ENCODE measurements at regions not wholly inside any gene's neighbourhood (a gene's known extent, or its start where the extent isn't known, plus 50 kb on each side); places are given as distances from the start of the nearest gene placed in this dataset.

DNA sequence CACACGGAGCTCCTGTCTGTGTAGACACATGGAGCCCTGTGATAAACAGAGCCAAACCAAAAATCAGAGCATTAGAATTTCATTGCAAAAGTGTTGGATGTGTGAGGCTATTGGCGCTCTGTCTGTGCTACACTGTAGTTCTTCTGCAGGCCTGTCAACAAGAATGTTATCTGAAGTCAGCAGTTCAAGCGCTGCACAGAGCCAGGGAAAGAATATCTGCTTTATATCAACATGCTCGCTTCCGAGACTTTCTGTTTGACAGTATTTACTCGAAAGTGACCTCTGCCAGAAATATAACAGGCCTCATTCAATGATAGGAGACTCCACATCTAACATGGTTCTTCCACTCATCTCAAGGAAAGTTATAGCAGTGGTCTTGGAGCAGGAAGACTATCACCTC is 118.3 kb downstream of the CCER1 start (continued):
- TF ChIP-seq ZSCAN29 (IDR thresholded peaks at IDR 0.05) (no peak), BMI1 (IDR thresholded peaks at IDR 0.05; ENCODE audit: borderline replicate concordance) (no peak), IRF4 (IDR thresholded peaks at IDR 0.05; ENCODE audit: low read depth, low read length) (no peak), RBBP5 (conservative IDR thresholded peaks at IDR 0.05) (no peak)

DNA sequence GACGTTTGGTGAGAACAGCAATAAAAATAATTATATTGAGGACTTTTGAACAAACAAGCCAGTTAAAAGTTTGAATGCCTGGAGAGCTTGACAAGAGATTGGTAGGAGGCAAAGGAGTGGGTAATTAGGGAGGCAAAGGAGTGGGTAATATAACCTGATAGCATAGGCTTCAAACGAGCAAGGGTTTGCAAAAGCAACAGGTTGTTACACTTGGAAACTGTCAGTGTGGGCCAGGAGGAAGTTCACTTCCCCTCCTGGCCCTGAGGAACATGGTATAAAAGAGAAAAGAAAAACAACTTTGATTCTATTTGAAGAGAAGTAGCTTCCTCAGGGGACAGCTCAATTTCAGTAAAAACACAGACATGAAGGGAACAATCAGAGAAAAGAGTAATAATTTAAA is 121.7 kb downstream of the CCER1 start:
- SMC1A ChIA-PET (ENCODE audit: uncharacterized antibody, unreplicated experiment), result no interaction called here
- H3K36me3 ChIP-seq (ENCODE audit: control insufficient read depth in 2 of 2, insufficient read depth in 2 of 2, low read length in 1 of 2), result no peaks in the 10 kb centered on the region
- in situ Hi-C loops (cut with MboI), result no loop called here
- no peak for DNase-seq (ENCODE audit: low read depth, low spot score)
- ATAC-seq, result no peak
- no peak overlapping the region for H3K9ac ChIP-seq (ENCODE audit: control insufficient read depth, insufficient read depth, low read length)
- H3K4me1 ChIP-seq (ENCODE audit: control insufficient read depth, insufficient read depth, low read length), result no peaks in the 10 kb centered on the region
- 0% methylated on average over 2 of the region's 2 CpGs for WGBS (ENCODE audit: insufficient coverage, insufficient replicate concordance, low lambda C conversion rate, missing lambda C conversion rate)
- CTCF ChIA-PET, result interaction anchor here (0.8 kb wide), 1 partner anchor 9 kb away, joined by 3 read pairs; no protein-coding TSS in a partner anchor
- H4K20me1 ChIP-seq (ENCODE audit: control insufficient read depth, insufficient read depth), result no peaks in the 10 kb centered on the region
- no peaks in the 10 kb centered on the region for H3K9me3 ChIP-seq (replicated peaks; ENCODE audit: control insufficient read depth, insufficient read depth, low read length)
- TF ChIP-seq NRF1 (conservative IDR thresholded peaks at IDR 0.05; ENCODE audit: low read depth, low read length) (no peak), MEF2B (IDR thresholded peaks at IDR 0.05; ENCODE audit: partially characterized antibody, poor library complexity, severe bottlenecking) (no peak), EED (IDR thresholded peaks at IDR 0.05; ENCODE audit: low read depth) (no peak), FOXM1 (IDR thresholded peaks at IDR 0.05; ENCODE audit: low read depth, low read length) (no peak), ZNF274 (IDR thresholded peaks at IDR 0.05; ENCODE audit: insufficient read depth, insufficient read length) (no peak), POLR2AphosphoS5 (IDR thresholded peaks at IDR 0.05; ENCODE audit: low read length) (no peak), SREBF2 (IDR thresholded peaks at IDR 0.05; ENCODE audit: low read length) (no peak)
- TF ChIP-seq, protein P1, sequence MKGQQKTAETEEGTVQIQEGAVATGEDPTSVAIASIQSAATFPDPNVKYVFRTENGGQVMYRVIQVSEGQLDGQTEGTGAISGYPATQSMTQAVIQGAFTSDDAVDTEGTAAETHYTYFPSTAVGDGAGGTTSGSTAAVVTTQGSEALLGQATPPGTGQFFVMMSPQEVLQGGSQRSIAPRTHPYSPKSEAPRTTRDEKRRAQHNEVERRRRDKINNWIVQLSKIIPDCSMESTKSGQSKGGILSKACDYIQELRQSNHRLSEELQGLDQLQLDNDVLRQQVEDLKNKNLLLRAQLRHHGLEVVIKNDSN (IDR thresholded peaks at IDR 0.05; ENCODE audit: borderline replicate concordance, extremely low read length, insufficient read depth, low read depth, low read length), result no peak
- TF ChIP-seq, protein P2, sequence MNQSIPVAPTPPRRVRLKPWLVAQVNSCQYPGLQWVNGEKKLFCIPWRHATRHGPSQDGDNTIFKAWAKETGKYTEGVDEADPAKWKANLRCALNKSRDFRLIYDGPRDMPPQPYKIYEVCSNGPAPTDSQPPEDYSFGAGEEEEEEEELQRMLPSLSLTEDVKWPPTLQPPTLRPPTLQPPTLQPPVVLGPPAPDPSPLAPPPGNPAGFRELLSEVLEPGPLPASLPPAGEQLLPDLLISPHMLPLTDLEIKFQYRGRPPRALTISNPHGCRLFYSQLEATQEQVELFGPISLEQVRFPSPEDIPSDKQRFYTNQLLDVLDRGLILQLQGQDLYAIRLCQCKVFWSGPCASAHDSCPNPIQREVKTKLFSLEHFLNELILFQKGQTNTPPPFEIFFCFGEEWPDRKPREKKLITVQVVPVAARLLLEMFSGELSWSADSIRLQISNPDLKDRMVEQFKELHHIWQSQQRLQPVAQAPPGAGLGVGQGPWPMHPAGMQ (IDR thresholded peaks at IDR 0.05; ENCODE audit: borderline replicate concordance), result no peak
- TF ChIP-seq, protein P3, sequence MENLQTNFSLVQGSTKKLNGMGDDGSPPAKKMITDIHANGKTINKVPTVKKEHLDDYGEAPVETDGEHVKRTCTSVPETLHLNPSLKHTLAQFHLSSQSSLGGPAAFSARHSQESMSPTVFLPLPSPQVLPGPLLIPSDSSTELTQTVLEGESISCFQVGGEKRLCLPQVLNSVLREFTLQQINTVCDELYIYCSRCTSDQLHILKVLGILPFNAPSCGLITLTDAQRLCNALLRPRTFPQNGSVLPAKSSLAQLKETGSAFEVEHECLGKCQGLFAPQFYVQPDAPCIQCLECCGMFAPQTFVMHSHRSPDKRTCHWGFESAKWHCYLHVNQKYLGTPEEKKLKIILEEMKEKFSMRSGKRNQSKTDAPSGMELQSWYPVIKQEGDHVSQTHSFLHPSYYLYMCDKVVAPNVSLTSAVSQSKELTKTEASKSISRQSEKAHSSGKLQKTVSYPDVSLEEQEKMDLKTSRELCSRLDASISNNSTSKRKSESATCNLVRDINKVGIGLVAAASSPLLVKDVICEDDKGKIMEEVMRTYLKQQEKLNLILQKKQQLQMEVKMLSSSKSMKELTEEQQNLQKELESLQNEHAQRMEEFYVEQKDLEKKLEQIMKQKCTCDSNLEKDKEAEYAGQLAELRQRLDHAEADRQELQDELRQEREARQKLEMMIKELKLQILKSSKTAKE (IDR thresholded peaks at IDR 0.05; ENCODE audit: low read depth, poor library complexity, severe bottlenecking), result no peak
- no peaks in the 10 kb centered on the region for H3K79me2 ChIP-seq (ENCODE audit: control insufficient read depth, insufficient read depth, low read length)
- H3K4me2 ChIP-seq (ENCODE audit: control insufficient read depth, insufficient read depth), result no peak overlapping the region
- POLR2A ChIA-PET, result no interaction called here
- no TSS peak for BruUV-seq (replicated peaks)
- no peak overlapping the region for H3K4me3 ChIP-seq
- no peaks in the 10 kb centered on the region for H3K27me3 ChIP-seq (replicated peaks in 1 of 2; ENCODE audit: control insufficient read depth in 2 of 2, insufficient read depth in 2 of 2, low read length in 1 of 2)
- RAD21 ChIA-PET (ENCODE audit: unreplicated experiment), result no interaction called here
- no peak overlapping the region for H2AFZ ChIP-seq (ENCODE audit: control insufficient read depth, low read depth, low read length)
- no peak for FAIRE-seq
- intact Hi-C loops (cut with micrococcal nuclease; ENCODE audit: unreplicated experiment), result no loop called here
- H3K27ac ChIP-seq (ENCODE audit: control insufficient read depth, insufficient read depth), result no peak overlapping the region

All from GM12878 (cell line).